ENCODE measurements at regions not wholly inside any gene's neighbourhood (a gene's known extent, or its start where the extent isn't known, plus 50 kb on each side); places are given as distances from the start of the nearest gene placed in this dataset.

GRCh38 chr2:441258-442022 is 153.5 kb upstream of the ALKAL2 start:
- TF ChIP-seq EP300 (IDR thresholded peaks at IDR 0.05; ENCODE audit: borderline replicate concordance in 1 of 2, control insufficient read depth in 1 of 2, low read depth in 2 of 2, low read length in 2 of 2) (no peak), ATF3 (IDR thresholded peaks at IDR 0.05; ENCODE audit: borderline replicate concordance, extremely low read depth, low read depth, low read length) (no peak), POLR2A (IDR thresholded peaks at IDR 0.05; ENCODE audit: low read depth, low read length) (no peak), CTCF (IDR thresholded peaks at IDR 0.05 in 2 of 3, conservative IDR thresholded peaks at IDR 0.05 in 1 of 3; ENCODE audit: control insufficient read depth in 2 of 3, extremely low read depth in 1 of 3, insufficient read depth in 1 of 3, low read depth in 3 of 3, low read length in 3 of 3) (no peak)

Data from GM12878 (cell line).